H54 (cell line): ENCODE measurements at regions not wholly inside any gene's neighbourhood (a gene's known extent, or its start where the extent isn't known, plus 50 kb on each side); places are given as distances from the start of the nearest gene placed in this dataset.
"Not testable (repeated sequence)": the region's sequence is repeated elsewhere in the genome, so short reads cannot be mapped to it uniquely, and the experiment has no call there.

Experiments
- DNase-seq: peaks from one replicate; pipeline ENCODE4 v3.0.0; 2011; ENCODE audit warnings: low spot score, mixed read lengths; ENCODE audit not compliant: insufficient read length
- FAIRE-seq: peaks from 3 replicates; lab custom pipeline; 2011; peaks lifted over from hg19 to GRCh38; lab: Jason Lieb, UNC
- POLR2A ChIP-seq: IDR thresholded peaks from 2 replicates; pipeline ENCODE4 v1.6.1; 2011; ENCODE audit warnings: low read depth, mild to moderate bottlenecking, low read length

- peak; percentile 6 for FAIRE-seq
- DNase-seq: not testable (repeated sequence)
Measured at GRCh38 chr16:16552819-16553340, 173.9 kb downstream of the NPIPA7 start.

DNA sequence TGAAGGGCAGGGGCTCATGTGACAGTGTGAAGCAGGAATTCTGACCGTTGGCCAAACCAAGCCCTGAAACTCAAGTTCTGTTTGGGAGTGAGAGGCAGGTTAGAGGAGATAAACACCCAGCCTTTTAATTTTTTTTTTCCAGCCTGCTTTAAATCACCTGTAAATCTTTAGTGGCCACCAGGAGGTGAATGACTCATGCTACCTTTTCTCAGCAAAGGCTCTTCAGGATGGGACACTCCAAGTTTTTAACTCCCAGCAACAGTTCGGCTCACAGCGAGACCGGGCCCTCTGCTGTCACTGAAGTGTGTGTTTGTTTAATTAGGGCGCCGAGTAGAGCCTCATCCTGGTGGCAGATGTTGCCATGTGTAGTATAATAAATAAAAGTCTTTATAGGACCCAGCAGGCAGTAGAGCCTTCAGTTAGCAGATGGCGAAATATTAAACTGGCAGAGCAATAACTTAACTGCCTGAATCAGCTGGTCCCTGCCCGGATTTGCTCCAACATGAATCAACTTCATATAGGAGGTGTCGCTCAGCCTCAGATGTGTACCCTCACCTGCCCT, 180.3 kb downstream of the NPIPA7 start:
- not testable (repeated sequence) for FAIRE-seq, DNase-seq

DNA sequence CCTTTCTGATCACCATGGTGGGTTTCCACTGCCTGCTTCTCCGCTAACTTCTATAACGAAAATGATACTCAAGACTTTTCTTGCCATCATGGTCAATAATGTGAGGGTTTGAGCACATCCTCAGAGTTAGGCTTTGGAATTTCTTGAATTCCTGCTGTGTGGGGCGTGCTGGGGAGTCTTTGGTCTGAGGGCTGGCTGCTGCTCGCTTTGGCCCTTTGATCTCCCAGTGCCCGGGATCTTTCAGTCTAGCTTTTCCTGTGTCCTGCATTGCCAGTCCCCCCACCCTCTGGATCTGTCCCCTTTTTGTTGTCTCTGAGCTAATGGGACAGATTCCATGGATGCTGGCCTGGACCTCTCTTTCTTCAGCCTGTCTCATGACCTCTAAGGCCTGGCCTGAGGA, 182.6 kb downstream of the NPIPA7 start:
- not testable (repeated sequence) for FAIRE-seq, DNase-seq

DNA sequence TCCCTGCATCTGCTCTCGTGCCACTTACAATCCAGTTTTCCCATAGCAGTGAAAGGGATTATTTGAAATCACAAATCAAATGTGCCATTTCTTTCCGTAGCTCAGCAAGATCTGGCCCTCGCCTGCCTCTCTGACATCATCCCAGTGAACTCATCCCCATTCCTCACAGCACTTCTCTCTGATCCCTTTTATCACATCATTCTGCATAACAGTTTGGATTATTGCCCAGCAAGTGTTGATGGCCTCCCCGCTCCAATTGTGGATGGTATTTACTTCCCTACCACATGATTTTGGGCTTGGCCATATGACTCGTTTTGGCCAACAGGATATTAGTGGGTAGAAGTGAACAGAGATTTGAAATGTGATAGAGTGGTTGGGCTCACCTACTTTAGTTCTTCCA, 185.0 kb downstream of the NPIPA7 start:
- not testable (repeated sequence) for DNase-seq, FAIRE-seq

GRCh38 chr16:16565326-16565725, 186.4 kb downstream of the NPIPA7 start:
- DNase-seq, FAIRE-seq: not testable (repeated sequence)

DNA sequence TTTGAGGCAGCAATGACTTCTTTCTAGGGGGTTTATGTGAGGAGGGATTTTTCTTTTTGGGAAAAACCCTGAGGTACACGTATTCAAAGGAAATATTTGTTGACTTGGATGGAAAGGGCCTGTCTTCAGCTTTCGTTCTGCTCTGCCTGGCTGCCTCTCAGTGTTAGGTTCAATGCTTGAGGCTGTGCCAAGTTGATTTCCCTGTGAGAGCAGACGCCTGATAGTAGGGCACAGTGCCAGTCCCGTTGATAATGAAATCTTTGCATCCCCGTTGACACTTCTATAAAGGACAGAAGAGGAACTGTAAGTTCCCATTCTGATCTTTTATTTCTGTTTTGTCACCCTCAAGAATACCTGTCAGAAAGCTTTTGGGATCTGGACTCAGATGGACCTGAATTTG, 191.1 kb downstream of the NPIPA7 start:
- not testable (repeated sequence) for FAIRE-seq, DNase-seq

GRCh38 chr16:16570874-16571273, 191.9 kb downstream of the NPIPA7 start:
- FAIRE-seq, DNase-seq: not testable (repeated sequence)

GRCh38 chr16:16572130-16572774, 193.3 kb downstream of the NPIPA7 start:
- not testable (repeated sequence) for FAIRE-seq

GRCh38 chr16:16577062-16577461, 198.1 kb downstream of the NPIPA7 start:
- not testable (repeated sequence) for FAIRE-seq, DNase-seq

More at GRCh38 chr16:16572130-16572774, 193.3 kb downstream of the NPIPA7 start:
- not testable (repeated sequence) for DNase-seq

DNA sequence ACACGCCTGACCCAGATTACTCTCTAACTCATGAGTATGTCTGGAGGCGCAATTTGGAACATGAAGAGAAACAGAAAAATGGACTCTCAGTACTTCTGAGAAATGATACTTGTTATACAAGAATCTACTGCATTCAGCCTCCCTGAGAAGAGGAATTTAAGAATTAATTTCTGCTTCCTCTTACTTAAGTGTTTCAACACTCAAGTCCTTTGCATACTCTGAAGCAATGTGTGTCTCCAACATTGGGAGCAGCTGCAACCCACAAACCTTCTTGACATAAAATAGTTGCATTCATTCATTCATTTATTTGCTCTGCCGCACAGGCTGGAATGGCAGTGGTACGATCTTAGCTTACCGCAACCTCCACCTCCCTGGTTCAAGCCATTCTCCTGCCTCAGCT, 199.8 kb downstream of the NPIPA7 start:
- no peak for TF ChIP-seq POLR2A
- no peak for DNase-seq
- FAIRE-seq: no peak

DNA sequence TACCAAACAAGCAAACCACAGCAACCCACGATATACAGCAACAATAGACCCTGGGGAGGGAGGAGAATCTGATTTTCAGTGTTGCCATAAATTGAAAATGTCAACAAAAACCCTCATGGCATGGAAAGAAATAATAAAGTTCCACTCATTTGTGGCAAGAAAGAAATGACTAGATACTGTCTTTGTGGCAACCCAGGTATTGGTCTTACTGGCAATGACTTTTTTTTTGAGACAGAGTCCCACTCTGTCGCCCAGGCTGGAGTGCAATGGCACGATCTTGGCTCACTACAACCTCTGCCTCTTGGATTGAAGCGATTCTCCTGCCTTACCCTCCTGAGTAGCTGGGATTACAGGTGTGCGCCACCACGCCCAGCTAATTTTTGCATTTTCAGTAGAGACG, 204.0 kb downstream of the NPIPA7 start:
- not testable (repeated sequence) for FAIRE-seq, DNase-seq

DNA sequence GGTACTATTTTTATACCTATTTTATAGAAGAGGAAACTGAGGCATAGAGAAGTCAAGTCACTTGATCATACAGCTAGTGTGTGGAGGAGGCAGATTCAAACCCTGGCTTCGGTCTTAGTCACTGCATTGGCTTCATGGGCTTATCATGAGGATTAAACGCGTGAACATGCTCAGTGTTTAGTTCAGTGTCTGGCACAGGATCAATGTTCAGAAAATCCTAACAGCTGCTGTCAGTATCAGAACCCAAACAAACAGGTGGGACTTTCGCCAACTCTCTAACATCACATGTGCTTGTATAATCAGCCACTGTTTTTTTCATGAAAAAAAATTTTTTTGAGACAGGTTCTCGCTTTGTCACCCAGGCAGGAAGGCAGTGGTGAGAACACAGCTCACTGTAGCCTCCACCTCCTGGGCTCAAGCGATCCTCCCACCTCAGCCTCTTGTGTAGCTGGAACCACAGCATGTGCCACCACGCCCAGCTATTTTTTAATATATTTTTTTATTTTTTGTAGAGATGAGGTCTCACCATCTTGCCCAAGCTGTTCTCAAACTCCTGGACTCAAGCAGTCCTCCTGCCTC, 207.2 kb downstream of the NPIPA7 start:
- FAIRE-seq, DNase-seq: not testable (repeated sequence)

DNA sequence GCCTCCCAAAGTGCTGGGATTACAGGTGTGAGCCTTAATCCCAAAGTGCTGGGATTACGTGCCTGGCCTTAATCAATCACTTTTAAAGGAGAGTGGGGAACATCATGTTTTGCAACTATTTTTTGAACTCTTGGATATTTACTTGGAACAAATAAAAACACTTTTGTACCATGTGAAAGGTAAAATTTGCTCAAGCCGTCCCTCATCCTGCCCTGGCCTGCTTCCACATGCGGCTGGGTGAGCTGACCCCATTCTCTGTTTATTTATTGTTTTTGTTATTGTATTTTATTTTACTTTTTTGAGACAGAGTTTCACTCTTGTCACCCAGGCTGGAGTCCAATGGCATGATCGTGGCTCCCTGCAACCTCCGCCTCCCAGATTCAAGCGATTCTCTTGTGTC, 208.0 kb downstream of the NPIPA7 start:
- not testable (repeated sequence) for FAIRE-seq

GRCh38 chr16:16588436-16588835, 209.5 kb downstream of the NPIPA7 start:
- not testable (repeated sequence) for FAIRE-seq, DNase-seq

More for the DNA sequence above, 208.0 kb downstream of the NPIPA7 start:
- DNase-seq: not testable (repeated sequence)

GRCh38 chr16:16590654-16591318, 211.8 kb downstream of the NPIPA7 start:
- not testable (repeated sequence) for DNase-seq, FAIRE-seq

DNA sequence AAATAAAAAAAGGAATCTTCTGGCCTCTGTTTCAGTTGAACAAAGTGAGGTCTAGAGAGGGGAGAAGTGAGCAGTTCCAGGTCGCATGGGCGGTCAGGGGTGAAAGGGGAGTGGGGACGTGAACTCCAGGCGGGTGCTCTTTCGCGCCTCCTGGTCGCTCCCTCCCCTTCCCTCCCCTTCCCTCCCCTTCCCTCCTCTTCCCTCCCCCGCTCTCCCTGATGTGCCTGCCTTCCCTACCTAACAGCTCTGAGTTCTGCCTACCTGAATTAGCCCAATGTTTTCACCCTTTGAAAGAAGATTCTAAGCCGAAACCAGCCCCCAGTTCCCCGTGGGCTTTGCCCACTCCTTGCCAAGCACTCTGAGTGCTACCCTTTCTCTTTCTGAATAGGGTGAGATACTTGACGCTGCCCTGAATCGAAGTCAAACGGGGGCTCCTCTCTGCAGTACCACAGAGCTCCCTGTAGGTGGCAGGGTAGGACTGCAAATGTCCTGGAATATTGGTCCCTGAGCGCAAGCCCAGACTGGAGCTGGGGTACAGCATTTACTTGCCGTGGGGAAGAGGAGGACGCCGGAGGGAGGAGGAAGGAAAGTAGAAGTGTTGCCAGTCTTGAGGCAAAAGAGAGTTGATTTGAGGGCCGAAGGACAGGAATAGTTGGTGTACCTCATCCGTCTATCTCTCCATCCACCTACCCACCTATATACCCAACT, 214.4 kb downstream of the NPIPA7 start:
- DNase-seq: not testable (repeated sequence)

GRCh38 chr16:16595029-16595718, 216.2 kb downstream of the NPIPA7 start:
- FAIRE-seq, DNase-seq: not testable (repeated sequence)

More for the DNA sequence above, 214.4 kb downstream of the NPIPA7 start:
- peak; percentile 36 for FAIRE-seq

- FAIRE-seq, DNase-seq: not testable (repeated sequence)
Measured at GRCh38 chr16:16601239-16601638, 222.3 kb downstream of the NPIPA7 start.
